DND-41 (cell line): ENCODE measurements at regions not wholly inside any gene's neighbourhood (a gene's known extent, or its start where the extent isn't known, plus 50 kb on each side); places are given as distances from the start of the nearest gene placed in this dataset.

ENCODE experiments used
- ATAC-seq: fragments of 200-7000 bp; cut with Tn5 transposase; 3 replicates; pipeline ENCODE4 v1.9.1; 2021; ENCODE audit warnings: low read depth; ENCODE audit not compliant: insufficient read depth
- DNase-seq: peaks from one replicate; pipeline ENCODE4 v3.0.0-alpha.2; 2020
- H2AFZ ChIP-seq: 2 replicates; pipeline ENCODE4 v1.6.0; 2012; ENCODE audit warnings: low read depth, low read length
- H3K27ac ChIP-seq: 2 replicates; pipeline ENCODE4 v1.5.1; 2012; ENCODE audit warnings: low read length, inconsistent platforms
- H3K27me3 ChIP-seq: fragments of 200-600 bp; sonication (generic); 2 replicates; pipeline ENCODE4 v1.6.0; 2012; ENCODE audit warnings: low read length, mild to moderate bottlenecking, inconsistent platforms; ENCODE audit not compliant: insufficient read depth, poor library complexity
- H3K36me3 ChIP-seq: 2 replicates; pipeline ENCODE4 v1.5.1; 2012; ENCODE audit warnings: low read length, inconsistent platforms; ENCODE audit not compliant: insufficient read depth
- H3K4me1 ChIP-seq: 2 replicates; pipeline ENCODE4 v1.5.1; 2012; ENCODE audit warnings: mild to moderate bottlenecking, low read length; ENCODE audit not compliant: insufficient read depth
- H3K4me2 ChIP-seq: 2 replicates; pipeline ENCODE4 v1.6.0; 2012; ENCODE audit warnings: mild to moderate bottlenecking, moderate library complexity, low read length, inconsistent platforms; ENCODE audit not compliant: insufficient read depth
- H3K4me3 ChIP-seq, 2 experiments: fragments of 200-600 bp in 1 of 2; shearing (Covaris generic) in 1 of 2; 2 replicates each; pipeline ENCODE4 v1.5.1; 2012 to 2016; ENCODE audit warnings: inconsistent platforms in 2 of 2, low read length in 2 of 2, mild to moderate bottlenecking in 2 of 2, low read depth in 1 of 2, moderate library complexity in 1 of 2
- H3K79me2 ChIP-seq: 2 replicates; pipeline ENCODE4 v1.6.0; 2012; ENCODE audit warnings: low read length, inconsistent platforms; ENCODE audit not compliant: insufficient read depth
- H3K9ac ChIP-seq: 2 replicates; pipeline ENCODE4 v1.6.0; 2012; ENCODE audit warnings: low read depth, mild to moderate bottlenecking, inconsistent platforms, low read length, moderate library complexity
- H3K9me3 ChIP-seq: 2 replicates; pipeline ENCODE4 v1.5.1; 2012; ENCODE audit warnings: low read length, moderate library complexity, mild to moderate bottlenecking, inconsistent platforms; ENCODE audit not compliant: insufficient read depth, severe bottlenecking
- H4K20me1 ChIP-seq: 2 replicates; pipeline ENCODE4 v1.6.0; 2012; ENCODE audit warnings: low read length; ENCODE audit not compliant: insufficient read depth
- CTCF ChIP-seq: IDR thresholded peaks from 2 replicates; pipeline ENCODE4 v1.5.1; 2012; ENCODE audit warnings: borderline replicate concordance, low read length, moderate library complexity, mild to moderate bottlenecking; ENCODE audit not compliant: poor library complexity, severe bottlenecking; ENCODE audit errors: extremely low read depth
- EZH2 ChIP-seq: IDR thresholded peaks from 3 replicates; pipeline ENCODE4 v1.6.1; 2012; ENCODE audit warnings: borderline replicate concordance, low read depth, mild to moderate bottlenecking, moderate library complexity, low read length, inconsistent platforms; ENCODE audit not compliant: severe bottlenecking

DNA sequence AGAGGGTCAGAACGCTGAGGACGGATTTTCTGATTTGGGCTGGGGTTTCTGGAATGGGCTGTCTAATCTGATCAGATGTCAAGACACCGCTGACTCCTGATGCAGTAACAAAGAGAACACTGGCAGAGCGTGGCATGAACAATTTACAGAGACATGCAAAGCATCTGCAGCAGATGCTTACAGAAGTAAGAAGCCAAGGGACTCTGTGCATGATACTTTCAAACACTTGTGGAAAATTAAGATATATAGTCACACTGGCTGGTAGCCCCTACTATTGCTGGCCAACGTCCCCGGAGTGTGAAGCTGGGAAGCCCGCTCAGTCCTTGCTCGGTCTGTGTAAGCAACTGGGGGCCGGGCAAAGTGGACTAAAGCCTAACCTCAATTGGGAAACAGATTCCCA lies 903.7 kb downstream of the BRD1 start:
- DNase-seq = no peak
- no peak for ATAC-seq
- H2AFZ ChIP-seq = no peak overlapping the region
- no peaks in the 10 kb centered on the region for H3K4me1 ChIP-seq
- no peaks in the 10 kb centered on the region for H3K9me3 ChIP-seq
- H3K4me3 ChIP-seq = no peak overlapping the region
- no peak overlapping the region for H3K27ac ChIP-seq
- H3K27me3 ChIP-seq = no peaks in the 10 kb centered on the region
- H3K36me3 ChIP-seq = no peaks in the 10 kb centered on the region
- H3K9ac ChIP-seq = no peak overlapping the region
- no peaks in the 10 kb centered on the region for H3K79me2 ChIP-seq
- H3K4me2 ChIP-seq = no peak overlapping the region
- no peaks in the 10 kb centered on the region; the same call in 1 of the 2 replicates for H4K20me1 ChIP-seq
- TF ChIP-seq EZH2 (no peak), CTCF (no peak)

- H3K27ac ChIP-seq = no peak overlapping the region
- TF ChIP-seq CTCF = no peak
- TF ChIP-seq EZH2 = no peak
- no peak overlapping the region for H3K4me3 ChIP-seq
- H3K36me3 ChIP-seq = no peaks in the 10 kb centered on the region
- H3K79me2 ChIP-seq = no peaks in the 10 kb centered on the region
- DNase-seq (no peak), ATAC-seq (no peak)
- H3K4me2 ChIP-seq = no peak overlapping the region
- no peaks in the 10 kb centered on the region for H3K27me3 ChIP-seq
- H3K9me3 ChIP-seq = no peaks in the 10 kb centered on the region
- H2AFZ ChIP-seq = no peak overlapping the region
- no peak overlapping the region for H3K9ac ChIP-seq
- no peaks in the 10 kb centered on the region for H3K4me1 ChIP-seq
- H4K20me1 ChIP-seq = no peaks in the 10 kb centered on the region; the same call in 1 of the 2 replicates
These were observed 904.4 kb downstream of the BRD1 start for GRCh38 chr22:48923165-48923865.

DNA sequence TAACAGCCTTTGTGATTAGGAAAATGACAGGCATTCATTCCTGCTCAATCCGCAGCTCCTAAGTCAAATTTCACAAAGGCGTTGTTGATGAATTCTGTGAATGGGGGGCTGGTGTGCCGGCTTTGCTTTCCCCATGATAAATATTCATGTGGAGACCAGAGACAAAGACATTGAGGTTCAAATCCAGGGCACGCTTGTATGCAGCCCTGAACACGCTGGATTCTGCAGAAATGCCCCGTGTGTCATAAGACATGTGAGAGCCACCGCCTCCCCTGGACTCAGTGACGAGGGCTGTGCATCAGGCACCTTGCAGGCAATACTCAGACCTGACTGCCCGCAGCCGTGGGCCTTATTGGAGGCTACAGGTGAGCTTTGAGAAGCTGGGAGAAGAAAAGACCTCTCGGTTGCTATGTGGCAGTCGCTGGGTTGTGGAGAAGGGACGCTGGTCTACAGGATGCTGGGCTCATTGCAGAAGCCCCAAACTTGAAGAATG lies 906.2 kb downstream of the BRD1 start:
- H3K79me2 ChIP-seq = no peaks in the 10 kb centered on the region
- H4K20me1 ChIP-seq = no peaks in the 10 kb centered on the region; the same call in 1 of the 2 replicates
- ATAC-seq = no peak
- no peak overlapping the region for H3K9ac ChIP-seq
- H3K4me1 ChIP-seq = no peaks in the 10 kb centered on the region
- H3K36me3 ChIP-seq = no peaks in the 10 kb centered on the region
- H2AFZ ChIP-seq = no peak overlapping the region
- H3K4me3 ChIP-seq = no peak overlapping the region
- H3K27me3 ChIP-seq = no peaks in the 10 kb centered on the region
- H3K27ac ChIP-seq = no peak overlapping the region
- TF ChIP-seq CTCF (no peak), EZH2 (no peak)
- no peak for DNase-seq
- H3K4me2 ChIP-seq = no peak overlapping the region
- H3K9me3 ChIP-seq = no peaks in the 10 kb centered on the region
